Neutrophil (primary cell): ENCODE measurements at regions not wholly inside any gene's neighbourhood (a gene's known extent, or its start where the extent isn't known, plus 50 kb on each side); places are given as distances from the start of the nearest gene placed in this dataset.

Source experiments
- H3K27ac ChIP-seq: fragments of 200-600 bp; sonication (generic); 2 replicates; pipeline ENCODE4 v1.5.1; 2016; ENCODE audit warnings: mild to moderate bottlenecking, moderate library complexity
- H3K27me3 ChIP-seq: fragments of 200-600 bp; sonication (generic); 2 replicates; pipeline ENCODE4 v1.6.0; 2016; ENCODE audit warnings: mild to moderate bottlenecking
- H3K36me3 ChIP-seq: fragments of 200-600 bp; sonication (generic); 2 replicates; pipeline ENCODE4 v1.5.1; 2017
- H3K4me1 ChIP-seq, 2 experiments: fragments of 200-600 bp in 1 of 2; sonication (generic) in 1 of 2; 1 replicate in 1 of 2; 2 replicates in 1 of 2; pipeline versions ENCODE4 v1.5.1 to v1.6.1; 2013 to 2016; ENCODE audit warnings: low read depth in 1 of 2, low read length in 1 of 2, mild to moderate bottlenecking in 1 of 2, moderate library complexity in 1 of 2; ENCODE audit not compliant: control insufficient read depth in 1 of 2, insufficient read depth in 1 of 2
- H3K4me3 ChIP-seq, 2 experiments: fragments of 200-600 bp in 1 of 2; sonication (generic) in 1 of 2; 1 replicate in 1 of 2; 2 replicates in 1 of 2; pipeline ENCODE4 v1.5.1; 2013 to 2016; ENCODE audit warnings: low read depth in 1 of 2, low read length in 1 of 2, mild to moderate bottlenecking in 1 of 2, moderate library complexity in 1 of 2
- H3K9me3 ChIP-seq: fragments of 200-600 bp; sonication (generic); 2 replicates; pipeline ENCODE4 v1.5.1; 2016
- CTCF ChIP-seq: fragments of 200-600 bp; sonication (generic); IDR thresholded peaks from 2 replicates; pipeline ENCODE4 v1.5.1; 2016; ENCODE audit warnings: antibody characterized with exemption

GRCh38 chr11:130673698-130674097, 225.3 kb downstream of the ADAMTS15 start:
- H3K9me3 ChIP-seq: no peaks in the 10 kb centered on the region
- no peaks in the 10 kb centered on the region for H3K4me1 ChIP-seq
- H3K27me3 ChIP-seq: no peaks in the 10 kb centered on the region
- no peak overlapping the region for H3K4me3 ChIP-seq
- no peak overlapping the region for H3K27ac ChIP-seq
- no peak for TF ChIP-seq CTCF
- no peaks in the 10 kb centered on the region for H3K36me3 ChIP-seq

- H3K27ac ChIP-seq: no peak overlapping the region
- no peaks in the 10 kb centered on the region for H3K4me1 ChIP-seq
- no peaks in the 10 kb centered on the region for H3K27me3 ChIP-seq
- no peaks in the 10 kb centered on the region for H3K9me3 ChIP-seq
- H3K36me3 ChIP-seq: no peaks in the 10 kb centered on the region
- no peak overlapping the region for H3K4me3 ChIP-seq
- TF ChIP-seq CTCF: no peak
These were observed 226.4 kb downstream of the ADAMTS15 start for GRCh38 chr11:130674686-130675308.

- Histone ChIP-seq H3K4me1 (no peaks in the 10 kb centered on the region), H3K27me3 (no peaks in the 10 kb centered on the region), H3K27ac (no peak overlapping the region), H3K36me3 (no peaks in the 10 kb centered on the region), H3K9me3 (no peaks in the 10 kb centered on the region), H3K4me3 (no peak overlapping the region)
- TF ChIP-seq CTCF: no peak
These were observed 227.0 kb downstream of the ADAMTS15 start for GRCh38 chr11:130675371-130675821.

GRCh38 chr11:130675917-130676316, 227.5 kb downstream of the ADAMTS15 start:
- Histone ChIP-seq H3K9me3 (no peaks in the 10 kb centered on the region), H3K4me1 (no peaks in the 10 kb centered on the region), H3K27ac (no peak overlapping the region)

GRCh38 chr11:130677486-130678153, 229.2 kb downstream of the ADAMTS15 start:
- Histone ChIP-seq H3K4me3 (no peak overlapping the region), H3K36me3 (no peaks in the 10 kb centered on the region), H3K9me3 (no peaks in the 10 kb centered on the region), H3K4me1 (no peaks in the 10 kb centered on the region), H3K27ac (no peak overlapping the region), H3K27me3 (no peaks in the 10 kb centered on the region)
- no peak for TF ChIP-seq CTCF

More at GRCh38 chr11:130675917-130676316, 227.5 kb downstream of the ADAMTS15 start:
- Histone ChIP-seq H3K27me3 (no peaks in the 10 kb centered on the region), H3K4me3 (no peak overlapping the region), H3K36me3 (no peaks in the 10 kb centered on the region)
- no peak for TF ChIP-seq CTCF
